Right lobe of liver (tissue), 6 donors: ENCODE measurements at regions not wholly inside any gene's neighbourhood (a gene's known extent, or its start where the extent isn't known, plus 50 kb on each side); places are given as distances from the start of the nearest gene placed in this dataset.
"Not testable (repeated sequence)": the region's sequence is repeated elsewhere in the genome, so short reads cannot be mapped to it uniquely, and the experiment has no call there.

Experiments used
- ATAC-seq, 4 donors: fragments of 200-7000 bp; cut with Tn5 transposase; one replicate each; pipeline ENCODE4 v1.9.1; 2020; ENCODE audit warnings: mild to moderate bottlenecking in 4 of 4, moderate library complexity in 4 of 4
- DNase-seq, 3 donors: peaks; one replicate each; pipeline ENCODE4 v3.0.0-alpha.2; 2020
- H3K27ac ChIP-seq, 3 donors: fragments of 200-600 bp; one replicate each; pipeline ENCODE4 v1.8.0; 2022
- H3K27me3 ChIP-seq, 2 donors: fragments of 200-600 bp; one replicate each; pipeline ENCODE4 v1.8.0; 2022
- H3K36me3 ChIP-seq, 4 donors: fragments of 200-600 bp; sonication (generic) in 1 of 4; one replicate each; pipeline versions ENCODE4 v1.5.1 to v1.8.0; 2017 to 2022; ENCODE audit warnings: control low read depth in 1 of 4
- H3K4me1 ChIP-seq, 4 donors: fragments of 200-600 bp; sonication (generic) in 1 of 4; one replicate each; pipeline versions ENCODE4 v1.5.1 to v1.8.0; 2017 to 2022; ENCODE audit warnings: control low read depth in 1 of 4
- H3K4me3 ChIP-seq, 3 donors: fragments of 200-600 bp; one replicate each; pipeline ENCODE4 v1.8.0; 2022
- H3K9me3 ChIP-seq, 4 donors: fragments of 200-600 bp; sonication (generic) in 1 of 4; one replicate each; pipeline versions ENCODE4 v1.5.1 to v1.8.0; 2017 to 2022; ENCODE audit warnings: control low read depth in 1 of 4
- POLR2A ChIP-seq: fragments of 450-650 bp; IDR thresholded peaks from one replicate; pipeline ENCODE4 v1.6.1; 2017; ENCODE audit warnings: antibody characterized with exemption, mild to moderate bottlenecking
- WGBS: methylation state at CpG from one replicate; pipeline ENCODE4 v1.1.6; 2018; ENCODE audit warnings: low coverage, low lambda C conversion rate; ENCODE audit not compliant: insufficient coverage; ENCODE audit errors: missing lambda C conversion rate; 5-methylcytosine and 5-hydroxymethylcytosine counted together
- intact Hi-C, 2 donors: fragments of 100-400 bp; cut with DNase I; formaldehyde crosslinking; loops; one replicate each; pipeline versions ENCODE4 v1.11.2 to v1.14.1; 2022
- TF ChIP-seq, protein P1 (sequence below), 4 donors: fragments of 200-600 bp in 3 of 4; fragments of 450-650 bp in 1 of 4; IDR thresholded peaks; one replicate each; pipeline versions ENCODE4 v1.5.1 to v1.8.0; 2016 to 2022; ENCODE audit warnings: antibody characterized with exemption in 4 of 4, mild to moderate bottlenecking in 2 of 4
- donor health status: DM: no; HTN: yes; CAD: no.
- donor health status: DM: no; HTN: no; CAD: no.
- donor health status: DM: no; HTN: no; CAD: no.
- donor health status: DM: no; HTN: yes; CAD: no.
- donor health status: DM: no; HTN: yes; CAD: no.

DNA sequence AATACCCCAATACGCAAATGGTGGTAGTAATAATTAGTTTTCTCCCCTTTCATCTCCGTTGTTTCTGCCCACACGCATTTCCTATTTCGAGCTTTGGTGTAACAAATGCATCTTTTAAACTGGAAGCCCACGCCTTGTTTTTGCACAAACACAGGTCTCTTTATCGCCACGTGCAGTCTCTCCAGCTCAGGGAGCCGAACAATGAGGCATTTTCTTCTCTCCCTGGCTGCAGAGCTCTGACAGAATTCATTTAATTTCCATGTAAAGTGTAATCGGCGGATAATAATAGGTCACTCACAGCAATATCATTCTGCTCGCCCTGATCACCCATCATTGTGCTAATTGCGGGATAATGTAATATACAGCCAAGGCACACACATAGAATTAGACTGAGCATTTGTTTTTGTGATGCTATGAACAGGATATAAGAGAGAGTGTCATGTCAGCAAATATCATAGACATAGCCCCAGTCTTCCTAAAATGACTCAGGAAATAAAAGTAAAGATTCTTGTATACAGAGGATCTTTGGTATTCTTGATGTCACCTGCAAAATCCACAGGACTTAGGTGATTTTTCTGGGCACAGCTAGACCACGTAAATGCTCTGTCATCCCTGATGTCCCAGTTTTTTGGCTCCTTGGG lies 452.6 kb upstream of the CDH11 start:
- 43% methylated on average over 13 of the region's 13 CpGs for WGBS
- Histone ChIP-seq H3K27ac (no peak overlapping the region), H3K27me3 (no peaks in the 10 kb centered on the region), H3K4me3 (no peak overlapping the region), H3K9me3 (no peaks in the 10 kb centered on the region), H3K4me1 (no peaks in the 10 kb centered on the region), H3K36me3 (no peaks in the 10 kb centered on the region)
- intact Hi-C loops = no loop called here
- TF ChIP-seq POLR2A = no peak
- TF ChIP-seq, protein P1, sequence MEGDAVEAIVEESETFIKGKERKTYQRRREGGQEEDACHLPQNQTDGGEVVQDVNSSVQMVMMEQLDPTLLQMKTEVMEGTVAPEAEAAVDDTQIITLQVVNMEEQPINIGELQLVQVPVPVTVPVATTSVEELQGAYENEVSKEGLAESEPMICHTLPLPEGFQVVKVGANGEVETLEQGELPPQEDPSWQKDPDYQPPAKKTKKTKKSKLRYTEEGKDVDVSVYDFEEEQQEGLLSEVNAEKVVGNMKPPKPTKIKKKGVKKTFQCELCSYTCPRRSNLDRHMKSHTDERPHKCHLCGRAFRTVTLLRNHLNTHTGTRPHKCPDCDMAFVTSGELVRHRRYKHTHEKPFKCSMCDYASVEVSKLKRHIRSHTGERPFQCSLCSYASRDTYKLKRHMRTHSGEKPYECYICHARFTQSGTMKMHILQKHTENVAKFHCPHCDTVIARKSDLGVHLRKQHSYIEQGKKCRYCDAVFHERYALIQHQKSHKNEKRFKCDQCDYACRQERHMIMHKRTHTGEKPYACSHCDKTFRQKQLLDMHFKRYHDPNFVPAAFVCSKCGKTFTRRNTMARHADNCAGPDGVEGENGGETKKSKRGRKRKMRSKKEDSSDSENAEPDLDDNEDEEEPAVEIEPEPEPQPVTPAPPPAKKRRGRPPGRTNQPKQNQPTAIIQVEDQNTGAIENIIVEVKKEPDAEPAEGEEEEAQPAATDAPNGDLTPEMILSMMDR (IDR thresholded peaks at IDR 0.05) = no peak
- DNase-seq (no peak), ATAC-seq (no peak)

- DNase-seq (no peak), ATAC-seq (no peak)
- TF ChIP-seq POLR2A = no peak
- TF ChIP-seq, protein P1 (IDR thresholded peaks at IDR 0.05) = no peak
- Histone ChIP-seq H3K9me3 (no peaks in the 10 kb centered on the region), H3K4me1 (no peaks in the 10 kb centered on the region), H3K27ac (no peak overlapping the region), H3K4me3 (no peak overlapping the region), H3K27me3 (no peaks in the 10 kb centered on the region), H3K36me3 (no peaks in the 10 kb centered on the region)
- 50% methylated on average over 1 of the region's 1 CpG for WGBS
- intact Hi-C loops = no loop called here
Measured at GRCh38 chr16:65572156-65572555, 450.3 kb upstream of the CDH11 start.

- ATAC-seq (no peak), DNase-seq (no peak)
- intact Hi-C loops = no loop called here
- Histone ChIP-seq H3K4me1 (no peaks in the 10 kb centered on the region), H3K36me3 (no peaks in the 10 kb centered on the region), H3K27ac (no peak overlapping the region), H3K9me3 (no peaks in the 10 kb centered on the region), H3K4me3 (no peak overlapping the region), H3K27me3 (no peaks in the 10 kb centered on the region)
- no peak for TF ChIP-seq POLR2A
- TF ChIP-seq, protein P1 (IDR thresholded peaks at IDR 0.05) = no peak
- WGBS = 42% methylated on average over 1 of the region's 1 CpG
Measured at GRCh38 chr16:65570261-65570660, 448.4 kb upstream of the CDH11 start.

DNA sequence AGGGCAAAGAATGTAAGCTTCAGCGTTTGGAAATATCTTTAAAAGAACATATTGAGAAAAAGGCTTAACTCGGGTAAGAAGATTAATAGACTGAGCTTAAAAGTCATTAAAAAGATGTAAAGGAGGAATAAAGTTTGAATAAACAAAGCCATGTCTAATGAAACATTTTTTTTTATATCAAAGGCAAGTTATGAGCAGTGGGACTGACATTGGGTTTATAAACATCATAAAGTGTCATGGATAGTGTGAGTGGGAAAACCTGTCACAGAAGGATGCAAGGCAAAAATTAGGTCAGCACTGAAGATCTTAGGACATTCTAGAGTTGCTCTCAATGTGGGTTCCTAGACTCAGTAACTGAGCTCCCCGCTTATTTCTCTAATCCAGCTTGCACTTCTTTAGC lies 438.0 kb upstream of the CDH11 start:
- Histone ChIP-seq H3K27ac (no peak overlapping the region), H3K4me1 (no peaks in the 10 kb centered on the region), H3K9me3 (no peaks in the 10 kb centered on the region), H3K27me3 (no peaks in the 10 kb centered on the region), H3K36me3 (no peaks in the 10 kb centered on the region), H3K4me3 (no peak overlapping the region)
- ATAC-seq = no peak
- no peak for TF ChIP-seq POLR2A
- TF ChIP-seq, protein P1 (IDR thresholded peaks at IDR 0.05) = no peak
- intact Hi-C loops = no loop called here
- WGBS = 66% methylated on average over 3 of the region's 3 CpGs
- no peak for DNase-seq

GRCh38 chr16:65549689-65550088 lies 427.8 kb upstream of the CDH11 start:
- intact Hi-C loops, H3K36me3 ChIP-seq, H3K4me3 ChIP-seq, ATAC-seq, H3K4me1 ChIP-seq, DNase-seq, H3K27me3 ChIP-seq, H3K27ac ChIP-seq, H3K9me3 ChIP-seq: not testable (repeated sequence)
- WGBS = 30% methylated on average over 1 of the region's 1 CpG
